ENCODE measurements at regions not wholly inside any gene's neighbourhood (a gene's known extent, or its start where the extent isn't known, plus 50 kb on each side); places are given as distances from the start of the nearest gene placed in this dataset.

DNA sequence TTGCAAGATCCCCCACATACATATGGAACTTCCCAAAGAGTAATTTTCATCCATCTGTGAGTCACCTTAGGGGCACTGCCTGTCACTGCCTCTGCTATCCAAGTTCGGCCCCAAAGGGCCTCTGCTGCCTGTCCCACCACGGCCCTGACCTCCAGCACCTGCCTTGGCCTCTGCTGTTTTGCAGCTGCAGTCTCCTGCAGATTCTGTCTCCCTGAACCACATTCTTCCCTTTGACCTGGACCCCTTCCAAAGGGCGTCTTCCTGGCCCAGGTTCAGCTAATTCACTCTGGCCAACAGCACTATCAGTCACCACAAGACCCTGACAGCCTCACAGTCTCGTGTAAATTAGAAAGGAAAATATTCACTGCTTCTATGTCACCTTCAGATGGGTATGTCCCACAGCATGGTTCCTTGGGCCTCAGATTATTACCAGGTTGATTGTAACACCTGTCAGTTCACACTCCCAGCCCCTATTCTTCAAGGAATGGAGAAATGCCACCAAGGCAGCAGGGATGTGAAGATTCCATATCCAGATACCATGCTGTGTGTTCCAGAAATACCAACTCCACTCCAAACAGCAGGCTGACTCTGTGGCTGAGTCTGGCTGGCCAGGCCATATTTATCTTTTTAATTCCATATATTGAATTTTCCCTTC is 479.3 kb downstream of the ARHGEF28 start:
- H3K4me3 ChIP-seq (ENCODE audit: low read depth, low read length): no peak overlapping the region
- DNase-seq (ENCODE audit: low read depth, low spot score): no peak
- no peak for TF ChIP-seq CTCF (IDR thresholded peaks at IDR 0.05; ENCODE audit: low read depth, low read length)
- in situ Hi-C loops (cut with HindIII; ENCODE audit: low sequenced_read_pairs): no loop called here

- in situ Hi-C loops (cut with HindIII; ENCODE audit: low sequenced_read_pairs): no loop called here
- no peak for DNase-seq (ENCODE audit: low read depth, low spot score)
- no peak for TF ChIP-seq CTCF (IDR thresholded peaks at IDR 0.05; ENCODE audit: low read depth, low read length)
- H3K4me3 ChIP-seq (ENCODE audit: low read depth, low read length): no peak overlapping the region
These were observed 477.4 kb downstream of the ARHGEF28 start for GRCh38 chr5:74103131-74104023.

GRCh38 chr5:74100268-74100665 is 474.3 kb downstream of the ARHGEF28 start:
- no peak for DNase-seq (ENCODE audit: low read depth, low spot score)
- in situ Hi-C loops (cut with HindIII; ENCODE audit: low sequenced_read_pairs): no loop called here
- H3K4me3 ChIP-seq (ENCODE audit: low read depth, low read length): no peak overlapping the region
- no peak for TF ChIP-seq CTCF (IDR thresholded peaks at IDR 0.05; ENCODE audit: low read depth, low read length)

GRCh38 chr5:74099538-74100267 is 473.7 kb downstream of the ARHGEF28 start:
- no peak overlapping the region for H3K4me3 ChIP-seq (ENCODE audit: low read depth, low read length)
- no peak for DNase-seq (ENCODE audit: low read depth, low spot score)
- TF ChIP-seq CTCF (IDR thresholded peaks at IDR 0.05; ENCODE audit: low read depth, low read length): no peak
- in situ Hi-C loops (cut with HindIII; ENCODE audit: low sequenced_read_pairs): no loop called here

DNA sequence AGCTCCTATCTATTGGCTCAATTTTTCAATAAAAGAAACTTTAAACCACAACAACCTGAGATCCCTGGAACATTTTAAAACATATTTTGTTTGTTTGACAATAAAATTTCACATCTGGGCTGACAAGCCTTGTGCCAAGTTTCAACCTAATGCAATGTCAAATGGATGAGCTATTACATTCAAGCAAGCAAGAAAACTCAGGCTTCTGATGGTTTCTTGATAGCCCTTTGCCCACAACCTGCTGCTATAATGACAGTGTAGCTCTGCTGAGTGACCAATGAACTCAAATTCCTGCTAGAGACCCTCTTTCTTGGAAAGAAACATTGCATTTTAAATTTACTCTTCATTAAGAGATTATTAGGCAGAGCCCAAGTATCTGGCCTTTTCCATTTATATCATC is 472.9 kb downstream of the ARHGEF28 start:
- in situ Hi-C loops (cut with HindIII; ENCODE audit: low sequenced_read_pairs): no loop called here
- no peak for DNase-seq (ENCODE audit: low read depth, low spot score)
- no peak for TF ChIP-seq CTCF (IDR thresholded peaks at IDR 0.05; ENCODE audit: low read depth, low read length)

DNA sequence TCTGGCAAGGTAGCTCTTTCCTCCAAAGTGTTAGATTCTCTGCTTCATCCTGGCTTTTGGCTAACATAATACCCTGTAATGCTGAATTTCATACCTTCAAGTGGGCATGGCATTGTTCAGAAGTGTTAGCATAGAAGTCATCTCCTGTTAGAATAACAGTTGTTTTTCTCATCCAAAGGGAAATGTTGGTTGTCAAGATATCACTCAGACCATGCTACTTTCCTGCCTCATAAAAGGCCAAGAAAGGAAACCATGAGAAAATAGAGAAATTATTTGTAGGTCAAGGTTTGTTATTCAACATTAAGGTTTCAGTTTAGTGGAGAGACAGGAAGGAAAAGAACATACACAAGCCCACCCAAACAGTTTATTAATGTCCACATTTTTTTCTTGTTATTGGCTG is 472.5 kb downstream of the ARHGEF28 start:
- in situ Hi-C loops (cut with HindIII; ENCODE audit: low sequenced_read_pairs): no loop called here
- H3K4me3 ChIP-seq (ENCODE audit: low read depth, low read length): no peak overlapping the region
- no peak for DNase-seq (ENCODE audit: low read depth, low spot score)
- TF ChIP-seq CTCF (IDR thresholded peaks at IDR 0.05; ENCODE audit: low read depth, low read length): no peak

More for the DNA sequence above, 472.9 kb downstream of the ARHGEF28 start:
- H3K4me3 ChIP-seq (ENCODE audit: low read depth, low read length): no peak overlapping the region

Measured in astrocyte of the spinal cord (primary cell).